ENCODE measurements at regions not wholly inside any gene's neighbourhood (a gene's known extent, or its start where the extent isn't known, plus 50 kb on each side); places are given as distances from the start of the nearest gene placed in this dataset.
A peak's percentile ranks its signal among the peaks of the same experiment; 100 is the strongest.

GRCh38 chr3:170724599-170725280, 138.9 kb upstream of the SLC7A14 start:
- H3K27me3 ChIP-seq (ENCODE audit: control insufficient read depth in 2 of 2, insufficient read depth in 2 of 2, low read length in 2 of 2), result no peaks in the 10 kb centered on the region
- peaks cover 22% of the 10 kb centered on the region for H3K4me1 ChIP-seq (ENCODE audit: control insufficient read depth, extremely low read depth, insufficient read depth, low read length)
- no peak overlapping the region for H3K27ac ChIP-seq (ENCODE audit: insufficient read depth, low read depth, low read length)
- no peak overlapping the region for H3K4me3 ChIP-seq (replicated peaks in 1 of 3; ENCODE audit: insufficient read depth in 1 of 3, low read depth in 1 of 3, low read length in 3 of 3)
- BruUV-seq (replicated peaks), result no TSS peak
- no peaks in the 10 kb centered on the region for H3K36me3 ChIP-seq (ENCODE audit: control insufficient read depth in 2 of 2, extremely low read depth in 1 of 2, insufficient read depth in 2 of 2, low read length in 2 of 2)
- no peaks in the 10 kb centered on the region for H3K9me3 ChIP-seq (replicated peaks; ENCODE audit: control insufficient read depth, insufficient read depth, low read length)
- CTCF ChIA-PET, result interaction anchor here (0.7 to 2.6 kb wide), 7 partner anchors 8 to 140 kb away, joined by 3 to 12 read pairs (median 6); no protein-coding TSS in a partner anchor
- H3K79me2 ChIP-seq (ENCODE audit: control insufficient read depth, insufficient read depth, low read length), result no peaks in the 10 kb centered on the region
- H3K4me2 ChIP-seq (ENCODE audit: insufficient read depth, low read length), result no peak overlapping the region
- intact Hi-C loops (cut with micrococcal nuclease), result no loop called here
- no peak overlapping the region for H3K9ac ChIP-seq (replicated peaks; ENCODE audit: extremely low read depth, insufficient read depth, low read length)
- no peak for DNase-seq (ENCODE audit: low read depth, low spot score)
- H2AFZ ChIP-seq (ENCODE audit: low read depth, low read length), result peak overlapping the region; percentile 6
- no peak for FAIRE-seq
- dilution Hi-C loops (cut with MboI; ENCODE audit: extremely low pct_ligation_motif_present, low sequenced_read_pairs), result no loop called here
- no peaks in the 10 kb centered on the region for H3K9me1 ChIP-seq (replicated peaks; ENCODE audit: control insufficient read depth, extremely low read depth, insufficient read depth, low read length)
- no peaks in the 10 kb centered on the region for H4K20me1 ChIP-seq (replicated peaks; ENCODE audit: control insufficient read depth, extremely low read depth, insufficient read depth, low read length)
- TF ChIP-seq GATA2 (IDR thresholded peaks at IDR 0.05; ENCODE audit: insufficient read depth, insufficient read length, low read depth, low read length) (no peak), POLR2A (IDR thresholded peaks at IDR 0.05; ENCODE audit: low read depth, low read length) (no peak), FOS (IDR thresholded peaks at IDR 0.05; ENCODE audit: borderline replicate concordance, insufficient read depth, low read length) (no peak)
- POLR2A ChIA-PET, result no interaction called here

GRCh38 chr3:170723241-170723640, 137.4 kb upstream of the SLC7A14 start:
- Histone ChIP-seq H3K27me3 (ENCODE audit: control insufficient read depth in 2 of 2, insufficient read depth in 2 of 2, low read length in 2 of 2) (no peaks in the 10 kb centered on the region), H3K9me3 (replicated peaks; ENCODE audit: control insufficient read depth, insufficient read depth, low read length) (no peaks in the 10 kb centered on the region), H3K9ac (replicated peaks; ENCODE audit: extremely low read depth, insufficient read depth, low read length) (no peak overlapping the region), H3K4me3 (replicated peaks in 1 of 3; ENCODE audit: insufficient read depth in 1 of 3, low read depth in 1 of 3, low read length in 3 of 3) (no peak overlapping the region), H2AFZ (ENCODE audit: low read depth, low read length) (no peak overlapping the region), H3K27ac (ENCODE audit: insufficient read depth, low read depth, low read length) (no peak overlapping the region), H3K36me3 (ENCODE audit: control insufficient read depth in 2 of 2, extremely low read depth in 1 of 2, insufficient read depth in 2 of 2, low read length in 2 of 2) (no peaks in the 10 kb centered on the region), H3K9me1 (replicated peaks; ENCODE audit: control insufficient read depth, extremely low read depth, insufficient read depth, low read length) (no peaks in the 10 kb centered on the region), H3K4me2 (ENCODE audit: insufficient read depth, low read length) (no peak overlapping the region), H3K79me2 (ENCODE audit: control insufficient read depth, insufficient read depth, low read length) (no peaks in the 10 kb centered on the region), H4K20me1 (replicated peaks; ENCODE audit: control insufficient read depth, extremely low read depth, insufficient read depth, low read length) (no peaks in the 10 kb centered on the region), H3K4me1 (ENCODE audit: control insufficient read depth, extremely low read depth, insufficient read depth, low read length) (peaks cover 22% of the 10 kb centered on the region)
- ChIA-PET CTCF (interaction anchor here (1.1 to 2.2 kb wide), 2 partner anchors 10 to 20 kb away, joined by 3 to 8 read pairs; no protein-coding TSS in a partner anchor), POLR2A (no interaction called here)
- dilution Hi-C loops (cut with MboI; ENCODE audit: extremely low pct_ligation_motif_present, low sequenced_read_pairs) (no loop called here), intact Hi-C loops (cut with micrococcal nuclease) (no loop called here)
- FAIRE-seq (no peak), DNase-seq (ENCODE audit: low read depth, low spot score) (no peak)
- TF ChIP-seq POLR2A (IDR thresholded peaks at IDR 0.05; ENCODE audit: low read depth, low read length) (no peak), POLR2AphosphoS5 (IDR thresholded peaks at IDR 0.05; ENCODE audit: insufficient read depth, low read depth, low read length) (no peak), FOS (IDR thresholded peaks at IDR 0.05; ENCODE audit: borderline replicate concordance, insufficient read depth, low read length) (no peak), MYC (IDR thresholded peaks at IDR 0.05; ENCODE audit: low read depth, low read length) (no peak), GATA2 (IDR thresholded peaks at IDR 0.05; ENCODE audit: insufficient read depth, insufficient read length, low read depth, low read length) (no peak), JUN (IDR thresholded peaks at IDR 0.05; ENCODE audit: borderline replicate concordance, insufficient read depth, insufficient read length, low read depth) (no peak), EZH2 (IDR thresholded peaks at IDR 0.05; ENCODE audit: borderline replicate concordance, low read depth, low read length, severe bottlenecking) (no peak), MAX (IDR thresholded peaks at IDR 0.05; ENCODE audit: insufficient read depth, insufficient read length) (no peak)
- TF ChIP-seq, protein P1, sequence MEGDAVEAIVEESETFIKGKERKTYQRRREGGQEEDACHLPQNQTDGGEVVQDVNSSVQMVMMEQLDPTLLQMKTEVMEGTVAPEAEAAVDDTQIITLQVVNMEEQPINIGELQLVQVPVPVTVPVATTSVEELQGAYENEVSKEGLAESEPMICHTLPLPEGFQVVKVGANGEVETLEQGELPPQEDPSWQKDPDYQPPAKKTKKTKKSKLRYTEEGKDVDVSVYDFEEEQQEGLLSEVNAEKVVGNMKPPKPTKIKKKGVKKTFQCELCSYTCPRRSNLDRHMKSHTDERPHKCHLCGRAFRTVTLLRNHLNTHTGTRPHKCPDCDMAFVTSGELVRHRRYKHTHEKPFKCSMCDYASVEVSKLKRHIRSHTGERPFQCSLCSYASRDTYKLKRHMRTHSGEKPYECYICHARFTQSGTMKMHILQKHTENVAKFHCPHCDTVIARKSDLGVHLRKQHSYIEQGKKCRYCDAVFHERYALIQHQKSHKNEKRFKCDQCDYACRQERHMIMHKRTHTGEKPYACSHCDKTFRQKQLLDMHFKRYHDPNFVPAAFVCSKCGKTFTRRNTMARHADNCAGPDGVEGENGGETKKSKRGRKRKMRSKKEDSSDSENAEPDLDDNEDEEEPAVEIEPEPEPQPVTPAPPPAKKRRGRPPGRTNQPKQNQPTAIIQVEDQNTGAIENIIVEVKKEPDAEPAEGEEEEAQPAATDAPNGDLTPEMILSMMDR (IDR thresholded peaks at IDR 0.05; ENCODE audit: extremely low read depth in 1 of 2, insufficient read depth in 1 of 2, low read depth in 1 of 2, low read length in 2 of 2), result no peak
- no TSS peak for BruUV-seq (replicated peaks)
